ENCODE measurements at regions not wholly inside any gene's neighbourhood (a gene's known extent, or its start where the extent isn't known, plus 50 kb on each side); places are given as distances from the start of the nearest gene placed in this dataset.
"Not testable (repeated sequence)": the region's sequence is repeated elsewhere in the genome, so short reads cannot be mapped to it uniquely, and the experiment has no call there.

DNA sequence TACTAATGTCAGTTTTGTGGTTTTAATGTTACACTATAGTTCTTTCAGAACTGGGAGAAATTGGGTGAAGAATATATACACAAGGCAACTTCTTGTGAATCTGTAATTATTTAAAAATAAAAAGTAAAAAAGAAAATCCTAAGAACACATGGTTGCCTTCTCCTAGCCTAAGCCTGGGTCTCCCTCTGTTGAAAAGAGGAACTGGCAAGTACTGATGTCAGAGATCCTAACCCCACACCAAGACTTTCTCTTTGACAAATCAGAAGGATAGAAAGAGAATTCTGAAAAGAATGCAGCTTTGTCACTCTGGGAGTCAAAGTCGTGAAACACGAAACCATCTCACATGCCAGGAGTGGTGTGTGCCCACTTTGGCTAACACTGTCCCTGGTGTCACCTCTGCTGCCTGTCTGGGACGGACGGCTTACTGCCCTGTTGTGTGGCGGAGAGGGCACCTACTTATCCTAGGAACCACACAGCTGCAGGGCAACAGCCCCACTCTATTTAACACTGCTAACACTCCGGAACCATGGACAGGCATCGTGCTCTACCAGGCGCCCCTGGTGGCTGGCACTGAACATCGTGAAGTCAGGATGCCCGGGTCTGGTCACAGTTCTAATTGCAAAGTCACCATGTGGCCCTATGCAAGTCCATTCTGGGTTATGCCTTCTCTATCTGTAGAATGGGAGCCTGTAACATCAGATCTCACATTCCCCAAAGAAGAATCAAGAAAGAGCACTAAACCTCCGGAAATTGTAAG, 108.7 kb upstream of the CD82 start:
- no peak for DNase-seq

DNA sequence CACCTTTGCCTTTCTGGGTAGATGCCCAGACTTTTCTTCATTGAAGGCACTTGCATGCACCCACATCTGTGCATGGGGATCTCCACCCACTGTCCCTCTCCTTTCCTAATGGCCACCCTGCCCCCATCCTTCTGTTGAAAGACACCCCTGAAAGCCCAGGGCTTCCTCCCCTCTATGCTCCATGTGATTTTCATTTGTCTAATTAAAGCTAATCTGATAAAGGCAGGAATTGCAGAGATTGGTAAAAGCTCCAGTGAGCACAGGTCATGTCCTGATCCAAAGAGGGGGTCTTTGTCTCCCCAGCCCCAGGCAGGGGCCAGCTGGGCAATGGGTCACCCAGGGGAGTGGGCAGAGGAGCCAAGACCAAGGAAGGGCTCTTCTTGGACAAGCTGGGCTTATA, 107.6 kb upstream of the CD82 start:
- DNase-seq, result no peak

DNA sequence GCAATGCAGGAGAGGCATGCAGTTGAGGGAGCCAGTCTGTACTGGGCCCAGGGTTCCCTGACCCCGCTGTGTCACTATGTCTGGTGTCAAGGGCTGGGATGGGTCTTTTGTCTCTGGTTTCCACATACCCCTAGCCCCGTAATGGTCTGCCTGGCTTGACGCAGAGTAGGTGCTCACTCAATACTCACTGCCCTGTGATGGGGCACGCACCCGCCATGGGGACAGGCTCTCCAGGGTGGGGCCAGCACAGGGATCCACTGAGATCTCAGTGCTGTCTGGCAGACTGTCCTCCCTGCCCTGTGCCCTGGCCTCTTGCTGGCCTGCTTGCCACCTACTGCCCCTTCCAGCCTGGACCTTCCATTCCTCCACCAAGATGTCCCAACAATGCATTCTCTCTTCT, 101.7 kb upstream of the CD82 start:
- no peak for DNase-seq

DNA sequence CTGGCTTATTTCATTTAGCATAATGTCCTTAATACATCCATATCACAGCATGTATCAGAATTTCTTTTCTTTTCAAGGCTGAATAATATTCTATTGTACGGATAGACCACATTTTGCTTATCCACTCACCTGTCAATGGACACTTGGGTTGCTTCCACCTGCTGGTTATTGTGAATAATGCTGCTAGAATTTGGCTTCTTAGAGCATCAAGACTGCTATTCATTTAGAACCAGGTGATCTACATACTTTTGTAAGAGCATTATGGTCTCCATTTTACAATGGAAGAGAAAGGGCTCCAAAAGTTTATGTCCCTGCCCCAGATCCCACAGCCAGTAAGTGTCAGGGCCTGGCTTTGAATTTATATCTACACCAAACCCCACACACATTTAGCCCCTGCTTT, 100.7 kb upstream of the CD82 start:
- DNase-seq, result no peak

DNA sequence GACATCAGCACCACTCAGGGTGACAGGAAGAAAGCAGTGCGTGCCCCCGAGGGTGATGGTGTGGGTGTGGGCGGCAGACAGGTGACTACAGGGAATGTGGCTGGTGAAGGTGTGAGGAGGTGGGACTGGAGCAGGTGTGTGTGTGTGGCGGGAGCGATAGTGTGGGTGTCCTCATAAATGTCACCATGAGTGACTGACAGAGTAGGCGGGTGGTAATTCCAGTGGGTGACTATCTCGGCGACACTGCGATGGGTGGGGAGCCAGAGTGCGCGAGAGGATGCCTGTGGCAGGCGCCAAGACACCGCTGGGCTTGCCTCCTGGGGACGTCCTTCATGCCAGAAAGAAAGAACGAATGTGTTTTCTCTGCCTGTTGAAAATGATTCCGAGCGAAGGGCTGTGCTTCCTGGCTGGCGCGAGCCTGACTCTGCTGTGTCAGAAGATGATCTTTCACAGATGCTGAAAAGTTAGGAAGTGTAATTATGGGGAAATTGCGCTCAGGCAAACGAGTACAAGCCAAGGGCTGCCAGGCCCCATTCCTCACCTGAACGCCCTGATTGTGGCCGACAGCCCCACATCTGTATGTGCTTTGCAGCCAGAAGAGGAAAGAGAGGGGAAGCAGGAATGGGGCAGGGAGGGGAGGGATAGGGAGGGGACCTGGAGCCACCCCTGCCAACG, 98.8 kb upstream of the CD82 start:
- DNase-seq, result no peak

DNA sequence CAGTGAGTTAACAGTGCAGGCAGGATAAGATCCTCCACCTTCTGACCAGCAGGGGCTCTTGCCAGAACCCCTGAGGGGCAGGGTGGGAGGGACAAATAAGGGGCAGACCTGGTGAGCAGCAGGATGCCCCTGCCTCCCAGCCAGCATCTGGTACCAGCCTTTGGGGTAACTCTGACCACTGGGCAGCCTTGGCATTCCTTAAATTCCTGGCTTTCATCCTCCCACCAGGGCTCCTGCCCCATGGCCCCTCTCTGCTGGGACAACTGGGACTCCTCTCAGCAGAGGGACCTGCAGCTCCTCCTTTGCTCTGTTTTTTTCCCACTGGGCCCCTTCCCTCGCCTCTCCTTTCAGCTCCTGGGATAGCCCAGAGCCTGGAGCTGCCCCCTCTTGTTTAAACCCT, 98.0 kb upstream of the CD82 start:
- DNase-seq, result no peak

DNA sequence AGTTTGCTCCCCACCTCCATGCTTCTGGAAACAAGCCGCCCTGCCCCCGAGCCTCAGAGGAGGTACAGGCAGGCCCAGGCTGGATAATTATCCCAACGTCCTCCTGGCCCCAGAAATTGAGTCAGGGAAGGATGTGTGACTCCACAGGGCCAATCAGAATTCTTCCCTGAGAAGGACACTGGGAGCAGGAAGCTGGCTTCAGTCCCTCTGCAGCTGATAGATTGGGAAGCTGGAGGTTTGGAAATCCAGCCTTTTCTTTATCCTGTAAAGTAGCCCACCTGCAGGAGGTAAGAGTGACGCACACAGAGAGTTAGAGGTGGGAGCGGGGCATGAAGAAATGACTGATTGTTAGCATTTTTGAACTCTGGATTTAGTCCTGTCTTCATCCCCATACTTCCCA, 97.5 kb upstream of the CD82 start:
- DNase-seq, result no peak

DNA sequence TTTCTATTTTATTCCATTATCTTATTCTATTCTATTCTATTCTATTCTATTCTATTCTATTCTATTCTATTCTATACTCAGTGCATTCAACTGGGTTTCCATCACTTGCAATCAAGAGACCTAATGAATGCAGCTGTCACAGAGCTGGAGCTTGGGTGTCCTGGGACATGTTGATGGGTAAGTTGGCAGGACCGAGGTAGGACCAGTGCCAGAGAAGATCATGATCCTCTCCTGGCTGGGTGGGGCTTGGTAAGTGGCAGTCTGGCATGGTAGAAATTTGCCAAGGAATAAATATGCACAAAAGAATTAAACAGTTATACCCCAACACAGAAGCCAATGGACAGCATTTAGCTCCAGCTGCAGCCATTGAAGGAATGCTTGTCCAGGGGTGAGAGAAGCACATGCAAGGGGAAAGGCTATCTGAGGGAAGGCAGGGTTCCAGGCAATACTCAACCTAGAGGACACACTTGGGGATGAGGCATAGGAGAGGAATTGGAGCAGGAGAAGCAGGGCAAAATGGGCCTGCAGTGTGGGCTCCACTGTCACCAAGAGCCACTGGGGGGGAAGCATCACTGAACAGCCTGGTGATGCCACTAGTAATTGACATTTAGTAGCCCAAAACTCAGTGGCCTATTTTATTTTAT, 97.0 kb upstream of the CD82 start:
- DNase-seq, result no peak

DNA sequence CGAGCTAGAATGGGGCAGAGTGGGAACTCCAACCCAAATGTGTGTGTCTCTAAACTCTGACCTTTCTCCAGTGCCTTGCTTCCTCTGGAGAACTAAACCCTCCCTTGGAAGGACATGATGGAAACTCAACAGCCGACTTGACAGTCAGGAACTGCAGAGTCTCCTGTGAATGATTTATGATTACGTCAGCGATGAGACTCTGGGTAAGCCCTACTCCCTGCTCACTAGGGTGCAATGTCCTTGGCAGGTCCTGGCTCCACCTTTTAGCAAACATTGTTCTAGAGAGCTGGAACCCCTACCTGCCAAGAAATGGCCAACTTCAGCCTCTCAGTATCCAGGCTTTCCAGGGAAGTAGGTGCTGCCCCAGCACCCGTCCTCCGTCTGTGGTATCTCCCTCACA, 96.1 kb upstream of the CD82 start:
- DNase-seq, result no peak

DNA sequence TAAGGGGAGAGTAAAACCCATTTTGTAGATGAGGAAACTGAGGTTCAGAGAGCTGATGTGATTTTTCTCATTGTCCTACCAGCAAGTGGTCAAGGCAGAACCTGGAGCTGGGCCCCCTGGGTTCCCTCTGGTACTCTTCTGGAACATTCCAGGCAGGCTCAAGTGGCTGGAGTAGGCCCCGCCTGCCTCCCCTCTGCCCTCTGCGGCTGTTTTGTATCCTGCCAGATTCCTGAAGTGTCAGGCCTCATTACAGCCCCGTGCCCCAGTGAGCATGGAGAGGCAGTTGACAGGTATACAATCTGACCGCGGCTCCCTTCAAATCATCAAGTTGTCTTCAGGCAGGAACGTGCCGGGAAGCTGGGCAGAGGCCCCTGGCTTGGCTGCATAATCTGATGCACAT, 94.6 kb upstream of the CD82 start:
- no peak for DNase-seq

DNA sequence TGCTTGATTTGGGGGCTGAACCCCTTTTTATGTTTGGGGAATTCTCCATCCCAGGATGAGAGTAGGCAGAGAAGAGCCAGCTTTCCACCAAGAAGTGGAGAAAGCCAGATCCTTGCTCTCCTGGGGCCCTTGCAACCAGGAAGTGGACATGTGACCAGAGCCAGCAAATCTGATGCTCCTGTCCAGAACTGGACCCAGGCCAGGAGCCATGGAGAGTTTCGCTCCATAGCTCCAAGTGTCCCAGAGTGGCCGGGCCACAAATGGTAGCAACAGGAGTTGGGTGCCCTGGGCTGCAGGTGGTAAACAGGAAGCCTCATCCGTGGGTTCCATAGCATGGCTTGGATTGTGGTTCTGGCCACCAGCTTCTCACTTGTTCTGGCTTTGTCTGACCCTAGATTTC, 93.9 kb upstream of the CD82 start:
- no peak for DNase-seq

DNA sequence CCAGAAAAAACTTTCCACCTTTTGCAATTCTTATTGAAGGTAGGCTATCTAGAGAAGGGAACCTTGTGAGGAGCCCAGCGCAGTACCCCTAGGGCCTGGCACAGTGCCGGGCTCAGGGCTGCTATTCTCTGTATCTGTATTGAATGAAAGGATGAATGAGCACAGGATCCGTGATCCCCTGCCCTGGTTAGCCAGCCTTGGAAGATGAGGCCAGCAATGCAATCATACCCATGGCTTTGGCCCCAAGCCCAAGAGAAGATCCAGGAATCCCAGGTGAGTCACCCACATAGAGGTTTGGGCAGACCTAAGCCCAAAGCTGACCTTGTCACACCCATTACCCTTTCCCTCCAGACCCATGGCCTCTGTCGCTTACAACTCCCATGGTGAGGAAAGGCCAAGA, 92.5 kb upstream of the CD82 start:
- DNase-seq, result no peak

DNA sequence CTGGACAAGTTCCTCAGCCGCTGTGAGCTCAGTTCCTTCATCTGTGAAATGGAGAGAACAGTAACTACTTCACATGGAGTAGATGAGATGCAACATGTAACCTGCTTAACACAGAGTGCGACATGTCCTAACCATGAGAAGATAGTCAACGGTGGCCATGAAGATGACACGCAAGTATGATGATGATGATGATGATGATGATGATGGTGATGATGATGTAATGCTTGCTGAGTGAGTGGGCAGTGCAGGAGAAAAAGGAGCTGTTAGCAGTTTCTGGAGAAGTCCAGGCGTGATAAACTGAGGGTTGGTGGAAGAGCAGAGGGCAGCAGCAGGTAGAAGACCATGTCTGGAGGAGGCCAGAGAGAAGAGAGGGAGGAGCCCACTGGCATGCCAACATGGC, 90.8 kb upstream of the CD82 start:
- DNase-seq, result no peak

DNA sequence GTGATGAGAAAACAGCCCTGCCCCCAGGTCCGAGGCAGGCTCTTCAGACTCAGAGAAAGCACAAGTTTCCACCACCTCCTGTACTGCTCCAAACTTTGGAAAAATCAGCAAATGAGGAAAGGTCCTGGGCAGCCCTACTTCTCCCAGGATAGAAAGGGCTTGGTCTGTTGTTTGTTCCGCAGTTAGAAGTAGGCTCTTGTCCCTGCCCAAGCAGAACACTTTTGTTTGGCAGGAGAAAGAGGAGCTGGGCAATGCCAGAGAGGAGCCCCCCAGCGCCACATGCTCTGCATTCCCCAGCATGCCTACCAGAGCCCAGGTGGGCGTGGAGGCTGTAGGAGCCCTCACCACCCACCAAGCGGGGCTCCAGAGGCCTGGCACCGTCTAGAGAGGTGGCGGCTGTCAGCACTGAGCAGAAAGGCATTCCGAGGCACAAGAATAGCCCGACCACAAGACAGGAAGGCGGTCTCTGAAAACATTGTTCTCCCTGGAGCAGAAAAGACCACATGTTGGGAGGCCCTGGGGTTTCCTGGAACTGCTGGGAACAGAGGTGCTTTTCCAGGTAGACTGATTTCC, 90.3 kb upstream of the CD82 start:
- DNase-seq, result no peak

DNA sequence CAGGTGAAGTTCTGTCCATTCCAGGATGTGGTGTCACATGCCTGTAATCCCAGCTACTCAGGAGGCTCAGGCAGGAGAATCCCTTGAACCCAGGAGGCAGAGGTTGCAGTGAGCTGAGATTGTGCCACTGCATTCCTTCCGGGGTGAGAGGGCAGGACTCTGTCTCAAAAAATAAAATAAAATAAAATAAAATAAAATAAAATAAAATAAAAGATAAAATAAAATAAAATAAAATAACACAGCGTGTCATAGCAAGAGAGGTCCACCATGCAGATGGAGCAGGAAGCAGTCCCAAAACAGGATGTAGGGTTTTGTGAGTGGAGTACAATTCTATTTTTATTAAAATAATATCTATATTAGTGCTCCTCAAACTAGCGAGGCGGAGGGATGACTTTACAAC, 83.1 kb upstream of the CD82 start:
- DNase-seq, result not testable (repeated sequence)

DNA sequence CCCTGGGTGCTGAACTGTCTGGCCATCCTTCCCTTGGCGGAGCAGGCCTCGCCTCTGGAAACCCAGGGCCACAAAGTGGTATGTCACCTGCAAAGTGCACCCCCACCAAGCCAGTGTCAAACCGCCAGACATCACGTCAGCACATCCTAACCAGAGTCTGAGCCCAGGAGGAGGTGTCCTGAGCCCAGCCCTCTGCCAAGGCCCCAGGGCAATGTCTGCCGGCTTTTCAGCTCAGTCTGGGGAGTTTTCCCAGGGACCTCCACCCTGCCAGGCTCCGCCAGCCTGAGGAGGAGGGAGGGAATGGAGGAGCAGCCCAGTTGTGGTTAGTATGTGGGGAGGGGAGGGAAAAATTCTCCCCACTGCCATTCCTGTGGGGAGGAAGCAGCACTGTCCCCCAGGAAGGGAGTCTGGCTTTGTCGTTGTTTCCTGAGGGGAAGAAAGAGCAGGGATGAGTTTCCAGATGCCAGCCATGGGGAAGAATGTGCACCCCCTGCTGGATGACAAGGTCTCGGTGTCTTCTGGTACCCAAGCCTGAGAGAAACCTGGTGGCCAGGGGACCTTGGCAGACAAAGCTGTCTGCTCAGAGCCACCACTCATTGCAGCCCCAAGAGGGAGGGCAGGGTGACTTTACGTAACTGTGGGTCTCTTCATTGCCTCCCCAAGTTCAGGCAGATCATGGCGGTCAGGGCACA, 81.4 kb upstream of the CD82 start:
- DNase-seq, result no peak

DNA sequence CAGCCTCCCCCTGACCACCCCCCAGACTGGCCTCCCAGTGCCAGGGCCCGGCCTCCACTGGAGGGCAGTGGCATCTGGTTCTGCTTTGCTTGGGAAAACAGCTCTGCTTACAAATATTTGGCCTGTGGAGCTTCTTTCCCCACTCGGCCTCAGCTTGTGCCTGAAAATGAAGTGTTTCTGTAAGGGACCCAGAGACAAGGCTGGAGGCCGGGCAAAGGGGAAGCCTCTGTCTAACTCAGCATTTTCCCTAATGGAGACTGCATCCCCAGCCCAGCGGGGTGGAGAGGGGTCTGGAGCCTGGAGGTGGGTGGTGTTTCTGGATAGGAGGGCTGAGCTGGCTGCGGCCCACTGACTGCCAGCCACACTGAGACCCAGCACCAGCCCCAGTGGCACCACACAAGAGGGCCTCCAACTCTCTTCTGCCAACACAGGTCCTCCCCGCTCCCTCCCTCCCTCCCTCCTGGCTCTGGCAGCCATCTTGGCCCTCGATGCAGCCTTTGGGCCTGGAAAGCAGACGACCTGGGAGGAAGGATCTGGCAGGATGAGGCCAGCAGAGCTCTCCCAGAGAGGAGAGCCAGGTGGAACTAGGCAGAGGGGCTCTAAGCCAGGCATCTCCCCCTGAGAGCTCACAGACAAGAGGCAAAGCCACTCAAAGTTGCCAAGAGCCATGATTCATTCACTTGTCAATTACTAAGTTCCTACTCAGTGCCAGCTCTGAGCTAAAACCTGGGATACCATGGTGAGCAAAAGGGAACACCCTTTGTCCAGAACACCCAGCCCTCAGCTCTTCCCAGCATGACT, 77.1 kb upstream of the CD82 start:
- peak; percentile 70 for DNase-seq

DNA sequence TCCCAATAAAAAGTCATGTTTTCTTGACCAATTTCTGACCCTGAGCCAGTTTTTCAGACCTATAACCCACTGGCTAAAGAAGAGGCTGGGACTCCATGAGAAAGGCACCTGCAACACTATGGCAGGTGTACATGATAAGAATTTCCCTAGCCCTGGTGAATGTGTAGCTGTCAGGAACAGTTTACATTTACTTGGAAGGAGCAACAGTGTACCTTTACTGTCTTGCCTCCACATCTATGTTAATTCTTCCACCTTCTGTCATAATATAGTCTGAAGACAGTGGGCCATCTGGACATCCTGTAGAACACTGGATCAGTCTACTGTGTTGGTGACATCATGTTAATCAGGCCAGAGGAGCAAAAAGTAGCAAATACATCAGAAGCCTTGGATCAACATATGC, 72.1 kb upstream of the CD82 start:
- no peak for DNase-seq

DNA sequence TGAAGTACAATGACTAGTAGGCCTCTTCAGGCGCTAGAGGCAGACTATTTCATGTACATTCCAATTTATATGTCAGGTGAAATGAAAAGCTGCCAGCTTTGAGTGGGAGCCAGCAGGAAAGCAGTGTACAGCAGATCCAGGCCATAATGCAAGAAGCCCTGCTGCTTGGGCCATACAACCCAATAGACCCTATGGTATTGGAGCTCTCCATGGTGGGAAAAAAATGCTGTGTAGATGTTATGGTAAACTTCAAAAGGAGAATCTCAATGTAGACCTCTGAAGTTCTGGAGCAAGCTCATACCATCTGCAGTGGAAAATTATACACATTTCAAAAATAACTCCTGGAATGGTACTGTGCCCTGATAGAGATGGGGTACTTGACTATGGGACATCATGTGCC, 71.5 kb upstream of the CD82 start:
- DNase-seq, result no peak

DNA sequence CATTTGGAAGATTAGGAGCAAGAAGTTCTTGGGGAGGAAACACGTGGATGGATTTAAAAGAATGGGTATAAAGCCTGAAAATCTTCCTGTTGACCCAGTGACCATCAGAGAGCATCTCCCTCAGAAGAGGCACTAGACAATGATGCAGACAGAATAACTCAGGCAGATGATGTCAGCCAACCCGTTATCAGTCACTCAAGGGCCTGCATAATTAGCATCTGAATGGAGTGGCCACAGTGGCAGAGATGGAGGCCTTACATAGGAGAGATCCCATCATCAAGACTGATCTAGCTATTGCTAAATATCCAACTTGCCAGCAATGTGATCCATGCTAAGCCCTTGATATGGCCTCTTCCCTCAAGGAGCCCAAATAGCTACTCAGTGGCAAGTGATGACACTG, 70.7 kb upstream of the CD82 start:
- DNase-seq, result no peak

DNA sequence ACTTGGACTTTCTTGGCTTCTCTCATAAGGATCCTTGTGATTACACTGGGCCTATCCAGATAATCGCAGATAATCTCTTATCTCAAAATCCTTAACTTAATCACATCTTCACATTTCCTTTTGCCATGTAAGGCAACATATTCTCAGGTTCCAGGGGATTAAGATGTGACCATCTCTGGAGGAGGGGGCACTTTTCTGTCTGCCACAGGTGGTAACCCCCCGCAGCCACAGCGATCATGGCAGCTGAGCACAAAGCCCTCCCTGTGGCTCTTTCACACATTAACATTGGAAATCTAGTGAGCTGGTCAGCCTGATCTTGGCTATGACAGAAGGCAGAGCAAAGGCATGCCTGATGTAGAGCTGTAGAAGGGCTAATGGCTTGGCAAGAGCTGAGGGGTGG, 69.1 kb upstream of the CD82 start:
- no peak for DNase-seq

DNA sequence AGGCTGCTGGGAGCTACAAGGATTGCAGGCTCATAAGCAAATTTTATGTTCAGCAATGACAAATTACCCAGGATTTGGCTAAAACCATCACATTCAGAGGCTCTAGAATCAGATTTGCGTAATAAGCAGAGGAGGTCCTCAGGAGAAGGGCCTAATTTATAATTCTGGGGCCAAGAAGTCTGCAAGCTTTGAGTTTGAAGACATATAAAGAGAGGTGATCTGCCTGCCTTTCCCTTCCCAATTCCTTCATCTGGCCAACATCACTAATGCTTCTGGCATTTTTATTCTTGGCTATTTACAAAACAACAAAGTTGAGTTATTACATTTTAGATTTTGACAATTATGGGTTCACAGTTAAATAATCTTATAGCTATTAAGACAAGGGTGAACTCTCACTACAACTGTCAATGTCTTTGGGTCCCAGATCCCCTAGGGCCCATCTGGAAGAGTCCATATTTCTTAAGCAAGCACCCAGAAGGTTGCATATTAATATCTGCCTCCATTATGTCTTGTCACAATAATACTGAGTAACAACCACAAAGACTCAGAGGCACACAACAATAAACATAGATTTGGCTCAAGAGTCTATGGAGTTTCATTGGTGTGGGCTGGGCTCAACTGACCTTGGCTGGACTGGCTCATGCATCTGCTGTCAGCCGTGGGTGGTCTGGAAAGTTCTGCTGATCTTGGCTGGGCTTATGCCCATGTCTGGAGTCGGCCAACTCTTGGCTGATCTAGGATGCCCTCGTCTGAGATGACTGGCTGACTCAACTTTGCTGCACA, 67.2 kb upstream of the CD82 start:
- peak; percentile 47 for DNase-seq

Measured in right hindlimb (tissue), 1 donor.